B cell (primary cell): ENCODE measurements at regions not wholly inside any gene's neighbourhood (a gene's known extent, or its start where the extent isn't known, plus 50 kb on each side); places are given as distances from the start of the nearest gene placed in this dataset.

Experiments used
- ATAC-seq: fragments of 200-7000 bp; cut with Tn5 transposase; one replicate; pipeline ENCODE4 v1.10.0; 2021; ENCODE audit warnings: low read depth, mild to moderate bottlenecking, moderate number of reproducible peaks, moderate library complexity
- CTCF ChIA-PET: fragments of 350-600 bp; sonication (Branson Sonifier 250); formaldehyde crosslinking; loops from one replicate; lab custom pipeline; 2021; ENCODE audit warnings: antibody characterized with exemption, inconsistent platforms; lab: Charles Lee
- POLR2A ChIA-PET: fragments of 350-600 bp; sonication (Branson Sonifier 250); formaldehyde crosslinking; loops from one replicate; lab custom pipeline; 2021; ENCODE audit warnings: antibody characterized with exemption; lab: Charles Lee
- DNase-seq: peaks from one replicate; pipeline ENCODE4 v3.0.0; 2013
- H2AFZ ChIP-seq: 2 replicates; pipeline ENCODE4 v1.6.1; 2012; ENCODE audit warnings: mild to moderate bottlenecking, low read depth, low read length; ENCODE audit not compliant: insufficient read depth, poor library complexity, severe bottlenecking
- H3K27ac ChIP-seq, 2 donors: 1 replicate in 1 of 2; 2 replicates in 1 of 2; pipeline ENCODE4 v1.5.1; 2012 to 2013; ENCODE audit warnings: low read length in 2 of 2, mild to moderate bottlenecking in 2 of 2, moderate library complexity in 1 of 2
- H3K27me3 ChIP-seq, 4 experiments: fragments of 200-600 bp in 1 of 4; sonication (generic) in 1 of 4; replicated peaks in 1 of 4; 1 replicate in 2 of 4; 2 replicates in 2 of 4; pipeline versions ENCODE4 v1.6.1 to v1.7.0; 2013 to 2016; ENCODE audit warnings: low read length in 3 of 4, mild to moderate bottlenecking in 2 of 4, mixed read lengths in 1 of 4, moderate library complexity in 1 of 4; ENCODE audit not compliant: insufficient read depth in 4 of 4, control insufficient read depth in 3 of 4; ENCODE audit errors: control extremely low read depth in 1 of 4
- H3K36me3 ChIP-seq, 2 experiments: replicated peaks in 1 of 2; 1 replicate in 1 of 2; 2 replicates in 1 of 2; pipeline versions ENCODE4 v1.6.1 to v1.7.1; 2013; ENCODE audit warnings: low read length in 1 of 2; ENCODE audit not compliant: insufficient read depth in 2 of 2, control insufficient read depth in 1 of 2; ENCODE audit errors: control extremely low read depth in 1 of 2, extremely low read depth in 1 of 2
- H3K4me1 ChIP-seq, 2 donors: fragments of 200-600 bp in 1 of 2; sonication (generic) in 1 of 2; 1 replicate in 1 of 2; 2 replicates in 1 of 2; pipeline versions ENCODE4 v1.5.1 to v1.6.1; 2013 to 2017; ENCODE audit warnings: low read length in 2 of 2; ENCODE audit not compliant: control insufficient read depth in 2 of 2, insufficient read depth in 2 of 2
- H3K4me2 ChIP-seq: replicated peaks from 2 replicates; pipeline ENCODE3; 2012; ENCODE audit warnings: mild to moderate bottlenecking, low read depth, low read length; ENCODE audit not compliant: poor library complexity, severe bottlenecking
- H3K4me3 ChIP-seq, 5 experiments: fragments of 200-600 bp in 1 of 5; sonication (generic) in 1 of 5; 1 replicate in 3 of 5; 2 replicates in 2 of 5; pipeline versions ENCODE4 v1.5.1 to v1.7.0; 2011 to 2016; ENCODE audit warnings: low read length in 4 of 5, mild to moderate bottlenecking in 4 of 5, low read depth in 2 of 5, control low read depth in 1 of 5, moderate library complexity in 1 of 5; ENCODE audit not compliant: insufficient read depth in 1 of 5; ENCODE audit errors: control extremely low read depth in 1 of 5, extremely low read depth in 1 of 5
- H3K79me2 ChIP-seq: fragments of 200-600 bp; sonication (generic); one replicate; pipeline ENCODE4 v1.6.0; 2016; ENCODE audit warnings: low read length; ENCODE audit not compliant: control insufficient read depth, insufficient read depth
- H3K9ac ChIP-seq: fragments of 200-600 bp; sonication (generic); 2 replicates; pipeline ENCODE4 v1.6.1; 2017; ENCODE audit warnings: mild to moderate bottlenecking, low read length, moderate library complexity
- H3K9me3 ChIP-seq, 3 donors: one replicate each; pipeline versions ENCODE4 v1.6.1 to v1.7.1; 2013; ENCODE audit warnings: low read length in 2 of 3; ENCODE audit not compliant: control insufficient read depth in 2 of 3, insufficient read depth in 1 of 3; ENCODE audit errors: control extremely low read depth in 1 of 3
- H4K20me1 ChIP-seq: 2 replicates; pipeline ENCODE4 v1.6.0; 2012; ENCODE audit warnings: mild to moderate bottlenecking, low read length; ENCODE audit not compliant: insufficient read depth, control insufficient read depth, poor library complexity, severe bottlenecking
- H3K27ac Mint-ChIP-seq: one replicate; pipeline ENCODE4 v1.8.0; 2021; ENCODE audit warnings: mixed read lengths
- H3K27me3 Mint-ChIP-seq: one replicate; pipeline ENCODE4 v1.8.0; 2021; ENCODE audit warnings: mixed read lengths
- H3K4me1 Mint-ChIP-seq: one replicate; pipeline ENCODE4 v1.8.0; 2021; ENCODE audit warnings: mixed read lengths
- H3K4me3 Mint-ChIP-seq: one replicate; pipeline ENCODE4 v1.8.0; 2021; ENCODE audit warnings: mixed read lengths
- H3K9me3 Mint-ChIP-seq: one replicate; pipeline ENCODE4 v1.8.0; 2022; ENCODE audit warnings: mixed read lengths; ENCODE audit not compliant: insufficient read depth
- CTCF ChIP-seq: fragments of 200-600 bp; IDR thresholded peaks from one replicate; pipeline ENCODE4 v1.8.0; 2022; ENCODE audit warnings: antibody characterized with exemption, mild to moderate bottlenecking
- EZH2 ChIP-seq: IDR thresholded peaks from 2 replicates; pipeline ENCODE4 v1.6.1; 2012; ENCODE audit warnings: borderline replicate concordance, low read depth, mild to moderate bottlenecking, moderate library complexity, low read length; ENCODE audit not compliant: insufficient read depth, poor library complexity, severe bottlenecking
- WGBS: methylation state at CpG from one replicate; pipeline ENCODE4 v1.1.5; 2013; ENCODE audit warnings: missing lambda C conversion rate; ENCODE audit not compliant: insufficient coverage; 5-methylcytosine and 5-hydroxymethylcytosine counted together
- intact Hi-C: fragments of 100-400 bp; cut with micrococcal nuclease; formaldehyde crosslinking; loops from one replicate; pipeline ENCODE4 v1.10.0; 2022

- H3K27ac ChIP-seq = no peak overlapping the region
- 81% methylated on average over 5 of the region's 5 CpGs for WGBS
- H3K4me3 ChIP-seq = no peak overlapping the region
- H4K20me1 ChIP-seq = no peaks in the 10 kb centered on the region
- Mint-ChIP-seq H3K4me3 (no peak overlapping the region), H3K9me3 (no peaks in the 10 kb centered on the region), H3K27ac (no peak overlapping the region), H3K4me1 (no peaks in the 10 kb centered on the region), H3K27me3 (no peaks in the 10 kb centered on the region)
- H3K27me3 ChIP-seq = no peaks in the 10 kb centered on the region
- peaks cover 0 to 2% (median 0%) of the 10 kb centered on the region in 3 donors for H3K9me3 ChIP-seq
- ChIA-PET CTCF (no interaction called here), POLR2A (no interaction called here)
- ATAC-seq = no peak
- H3K79me2 ChIP-seq = no peaks in the 10 kb centered on the region
- DNase-seq = no peak
- intact Hi-C loops = no loop called here
- H3K4me2 ChIP-seq = no peak overlapping the region
- H3K4me1 ChIP-seq = no peaks in the 10 kb centered on the region
- H3K36me3 ChIP-seq = no peaks in the 10 kb centered on the region
- no peak overlapping the region for H2AFZ ChIP-seq
- no peak for TF ChIP-seq EZH2
- TF ChIP-seq CTCF = no peak
- H3K9ac ChIP-seq = no peak overlapping the region
Observed at GRCh38 chr18:78818495-78818894, 161.1 kb upstream of the SALL3 start.

GRCh38 chr18:78818961-78819360, 160.7 kb upstream of the SALL3 start:
- no peaks in the 10 kb centered on the region for H3K36me3 ChIP-seq
- no peaks in the 10 kb centered on the region for H3K79me2 ChIP-seq
- H3K9ac ChIP-seq = no peak overlapping the region
- no peak overlapping the region for H3K27ac ChIP-seq
- H4K20me1 ChIP-seq = no peaks in the 10 kb centered on the region
- no peaks in the 10 kb centered on the region for H3K27me3 ChIP-seq
- DNase-seq (no peak), ATAC-seq (no peak)
- intact Hi-C loops = no loop called here
- ChIA-PET POLR2A (no interaction called here), CTCF (no interaction called here)
- TF ChIP-seq CTCF (no peak), EZH2 (no peak)
- H3K4me1 ChIP-seq = no peaks in the 10 kb centered on the region
- no peak overlapping the region for H3K4me3 Mint-ChIP-seq
- no CpG with 5 or more reads among the region's 2 CpGs for WGBS
- H3K4me2 ChIP-seq = no peak overlapping the region
- H3K9me3 Mint-ChIP-seq = no peaks in the 10 kb centered on the region
- H3K27me3 Mint-ChIP-seq = no peaks in the 10 kb centered on the region
- peaks cover 0 to 2% (median 0%) of the 10 kb centered on the region in 3 donors for H3K9me3 ChIP-seq
- H2AFZ ChIP-seq = no peak overlapping the region
- no peak overlapping the region for H3K4me3 ChIP-seq
- H3K27ac Mint-ChIP-seq = no peak overlapping the region
- H3K4me1 Mint-ChIP-seq = no peaks in the 10 kb centered on the region
